ENCODE measurements at regions not wholly inside any gene's neighbourhood (a gene's known extent, or its start where the extent isn't known, plus 50 kb on each side); places are given as distances from the start of the nearest gene placed in this dataset.

DNA sequence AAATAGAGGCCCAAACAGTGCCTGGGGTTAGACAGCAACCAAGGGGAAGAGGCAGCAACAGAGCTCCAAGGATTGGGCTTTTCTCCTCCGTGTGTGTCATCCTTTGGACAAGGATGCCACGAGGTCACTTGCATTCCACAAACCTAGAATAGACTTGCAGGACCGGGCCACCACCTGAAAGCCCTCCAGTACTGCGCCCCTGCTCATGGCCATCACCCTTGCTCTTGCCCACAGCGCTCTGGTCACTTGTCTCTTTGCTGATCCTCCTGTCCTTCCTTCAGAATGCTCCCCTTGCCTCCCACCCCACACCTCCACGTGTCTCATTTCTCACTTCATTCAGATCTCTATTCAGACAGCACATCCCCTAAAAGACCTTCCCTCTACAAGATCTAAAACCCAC, 247.4 kb downstream of the MATN1 start:
- no peaks in the 10 kb centered on the region for H3K36me3 ChIP-seq (ENCODE audit: control insufficient read depth, insufficient read depth, low read length)
- TF ChIP-seq, protein P1, sequence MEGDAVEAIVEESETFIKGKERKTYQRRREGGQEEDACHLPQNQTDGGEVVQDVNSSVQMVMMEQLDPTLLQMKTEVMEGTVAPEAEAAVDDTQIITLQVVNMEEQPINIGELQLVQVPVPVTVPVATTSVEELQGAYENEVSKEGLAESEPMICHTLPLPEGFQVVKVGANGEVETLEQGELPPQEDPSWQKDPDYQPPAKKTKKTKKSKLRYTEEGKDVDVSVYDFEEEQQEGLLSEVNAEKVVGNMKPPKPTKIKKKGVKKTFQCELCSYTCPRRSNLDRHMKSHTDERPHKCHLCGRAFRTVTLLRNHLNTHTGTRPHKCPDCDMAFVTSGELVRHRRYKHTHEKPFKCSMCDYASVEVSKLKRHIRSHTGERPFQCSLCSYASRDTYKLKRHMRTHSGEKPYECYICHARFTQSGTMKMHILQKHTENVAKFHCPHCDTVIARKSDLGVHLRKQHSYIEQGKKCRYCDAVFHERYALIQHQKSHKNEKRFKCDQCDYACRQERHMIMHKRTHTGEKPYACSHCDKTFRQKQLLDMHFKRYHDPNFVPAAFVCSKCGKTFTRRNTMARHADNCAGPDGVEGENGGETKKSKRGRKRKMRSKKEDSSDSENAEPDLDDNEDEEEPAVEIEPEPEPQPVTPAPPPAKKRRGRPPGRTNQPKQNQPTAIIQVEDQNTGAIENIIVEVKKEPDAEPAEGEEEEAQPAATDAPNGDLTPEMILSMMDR (IDR thresholded peaks at IDR 0.05; ENCODE audit: insufficient read depth, low read depth, low read length): no peak
- no peak overlapping the region for H3K4me3 ChIP-seq (ENCODE audit: low read depth, low read length)
- peaks cover 1% of the 10 kb centered on the region; the same call in 1 of the 2 replicates for H3K27me3 ChIP-seq (ENCODE audit: control insufficient read depth, insufficient read depth, low read length)
- DNase-seq (ENCODE audit: low read depth): no peak
- ChIA-PET CTCF (interaction anchor here (0.6 kb wide), 1 partner anchor 1029 kb away, joined by 5 read pairs; no protein-coding TSS in a partner anchor), POLR2A (no interaction called here)

DNA sequence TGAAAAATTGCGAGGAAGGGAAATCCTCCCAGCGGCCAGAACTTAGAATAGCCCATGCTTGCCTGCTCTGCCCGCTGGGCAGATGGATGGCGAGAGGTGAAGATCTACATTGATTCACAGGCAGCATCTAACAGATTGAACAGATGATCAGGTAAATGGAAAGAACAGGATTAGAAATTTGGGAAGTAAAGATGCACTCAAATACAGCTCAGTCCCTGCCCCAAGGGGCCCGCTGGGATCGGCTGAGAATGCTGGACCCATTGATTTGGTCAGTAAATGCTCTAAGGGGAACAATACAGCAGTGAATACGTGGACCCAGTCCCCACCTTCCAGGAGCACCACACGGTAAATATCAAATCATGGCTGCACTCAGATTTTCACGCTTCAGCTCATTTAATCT, 248.2 kb downstream of the MATN1 start:
- Histone ChIP-seq H3K27me3 (ENCODE audit: control insufficient read depth, insufficient read depth, low read length) (peaks cover 1% of the 10 kb centered on the region; the same call in 1 of the 2 replicates), H3K36me3 (ENCODE audit: control insufficient read depth, insufficient read depth, low read length) (no peaks in the 10 kb centered on the region), H3K4me3 (ENCODE audit: low read depth, low read length) (no peak overlapping the region)
- CTCF ChIA-PET: no interaction called here
- DNase-seq (ENCODE audit: low read depth): no peak
- TF ChIP-seq, protein P1 (IDR thresholded peaks at IDR 0.05; ENCODE audit: insufficient read depth, low read depth, low read length): no peak
- POLR2A ChIA-PET: no interaction called here

- Histone ChIP-seq H3K36me3 (ENCODE audit: control insufficient read depth, insufficient read depth, low read length) (no peaks in the 10 kb centered on the region), H3K27me3 (ENCODE audit: control insufficient read depth, insufficient read depth, low read length) (peaks cover 1% of the 10 kb centered on the region; the same call in 1 of the 2 replicates), H3K4me3 (ENCODE audit: low read depth, low read length) (no peak overlapping the region)
- ChIA-PET POLR2A (no interaction called here), CTCF (no interaction called here)
- DNase-seq (ENCODE audit: low read depth): no peak
- TF ChIP-seq, protein P1 (IDR thresholded peaks at IDR 0.05; ENCODE audit: insufficient read depth, low read depth, low read length): no peak
Observed at GRCh38 chr1:30474818-30475200, 248.6 kb downstream of the MATN1 start.

GRCh38 chr1:30473922-30474817, 249.2 kb downstream of the MATN1 start:
- ChIA-PET CTCF (no interaction called here), POLR2A (no interaction called here)
- DNase-seq (ENCODE audit: low read depth): no peak
- TF ChIP-seq, protein P1 (IDR thresholded peaks at IDR 0.05; ENCODE audit: insufficient read depth, low read depth, low read length): no peak
- Histone ChIP-seq H3K4me3 (ENCODE audit: low read depth, low read length) (no peak overlapping the region), H3K27me3 (ENCODE audit: control insufficient read depth, insufficient read depth, low read length) (peaks cover 1% of the 10 kb centered on the region; the same call in 1 of the 2 replicates), H3K36me3 (ENCODE audit: control insufficient read depth, insufficient read depth, low read length) (no peaks in the 10 kb centered on the region)

DNA sequence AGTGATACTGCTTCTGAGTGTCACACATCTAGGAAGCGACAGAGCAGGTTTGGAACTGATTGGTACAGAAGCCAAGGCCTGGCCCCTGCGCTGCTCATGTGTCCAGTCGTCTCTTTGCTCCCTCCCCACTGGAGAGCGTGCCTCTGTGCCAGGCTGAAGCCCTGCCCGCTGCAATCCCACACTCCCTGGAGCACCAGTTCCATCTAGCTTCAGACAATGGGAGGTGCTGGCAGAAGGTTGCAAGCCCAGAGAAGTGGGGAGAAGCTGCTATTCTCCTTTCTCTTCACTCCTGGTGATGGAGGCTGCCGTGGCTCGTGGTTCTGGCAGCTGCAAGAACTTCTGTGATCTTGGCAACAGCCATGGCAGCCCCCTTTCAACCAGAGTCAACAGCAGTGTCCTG, 250.9 kb downstream of the MATN1 start:
- Histone ChIP-seq H3K36me3 (ENCODE audit: control insufficient read depth, insufficient read depth, low read length) (no peaks in the 10 kb centered on the region), H3K4me3 (ENCODE audit: low read depth, low read length) (no peak overlapping the region), H3K27me3 (ENCODE audit: control insufficient read depth, insufficient read depth, low read length) (peaks cover 1% of the 10 kb centered on the region; the same call in 1 of the 2 replicates)
- ChIA-PET CTCF (no interaction called here), POLR2A (no interaction called here)
- TF ChIP-seq, protein P1 (IDR thresholded peaks at IDR 0.05; ENCODE audit: insufficient read depth, low read depth, low read length): no peak
- no peak for DNase-seq (ENCODE audit: low read depth)

Data from BJ (cell line).